Suprapubic skin (tissue), 3 donors: ENCODE measurements at regions not wholly inside any gene's neighbourhood (a gene's known extent, or its start where the extent isn't known, plus 50 kb on each side); places are given as distances from the start of the nearest gene placed in this dataset.

Source experiments
- POLR2A ChIP-seq, 2 donors: fragments of 450-650 bp; IDR thresholded peaks; one replicate each; pipeline ENCODE4 v1.6.1; 2017; ENCODE audit warnings: antibody characterized with exemption in 2 of 2, mild to moderate bottlenecking in 2 of 2, moderate library complexity in 2 of 2
- TF ChIP-seq, protein P1 (sequence below), 2 donors: fragments of 200-600 bp in 1 of 2; fragments of 450-650 bp in 1 of 2; sonication (generic) in 1 of 2; IDR thresholded peaks; one replicate each; pipeline ENCODE4 v1.5.1; 2016 to 2019; ENCODE audit warnings: antibody characterized with exemption in 2 of 2, mild to moderate bottlenecking in 1 of 2, moderate library complexity in 1 of 2

DNA sequence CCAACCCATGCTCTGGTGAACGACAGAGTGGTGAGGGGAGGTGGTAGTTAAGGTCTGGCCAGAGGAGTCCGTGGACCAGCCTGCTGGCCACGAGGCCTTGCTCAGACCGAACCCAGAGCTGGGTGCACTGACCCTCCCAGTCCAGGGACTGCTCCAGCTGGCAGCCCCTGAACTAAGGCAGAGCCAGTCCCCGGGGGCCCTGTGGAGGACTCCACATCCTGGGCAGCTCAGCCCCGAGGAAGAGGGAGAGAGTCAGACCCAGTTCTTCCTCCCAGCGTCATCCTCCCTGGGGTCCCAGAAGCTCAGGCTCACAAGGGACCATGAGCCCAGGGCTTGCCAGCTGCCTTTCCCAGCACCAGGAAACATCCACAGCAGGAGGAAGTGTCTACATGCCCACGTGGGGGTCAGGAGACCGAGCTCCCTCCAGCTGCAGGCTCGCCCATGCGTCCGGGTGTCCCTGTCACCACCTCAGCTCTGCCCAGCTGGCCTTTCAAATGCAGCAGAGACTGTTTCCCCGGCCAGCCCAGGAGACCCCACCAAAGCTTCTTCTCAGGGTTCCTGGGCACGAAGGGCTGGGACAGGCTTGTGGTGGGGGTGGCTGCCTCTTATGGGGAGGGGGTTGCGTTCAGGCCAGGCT is 194.4 kb downstream of the KIF26A start:
- TF ChIP-seq, protein P1, sequence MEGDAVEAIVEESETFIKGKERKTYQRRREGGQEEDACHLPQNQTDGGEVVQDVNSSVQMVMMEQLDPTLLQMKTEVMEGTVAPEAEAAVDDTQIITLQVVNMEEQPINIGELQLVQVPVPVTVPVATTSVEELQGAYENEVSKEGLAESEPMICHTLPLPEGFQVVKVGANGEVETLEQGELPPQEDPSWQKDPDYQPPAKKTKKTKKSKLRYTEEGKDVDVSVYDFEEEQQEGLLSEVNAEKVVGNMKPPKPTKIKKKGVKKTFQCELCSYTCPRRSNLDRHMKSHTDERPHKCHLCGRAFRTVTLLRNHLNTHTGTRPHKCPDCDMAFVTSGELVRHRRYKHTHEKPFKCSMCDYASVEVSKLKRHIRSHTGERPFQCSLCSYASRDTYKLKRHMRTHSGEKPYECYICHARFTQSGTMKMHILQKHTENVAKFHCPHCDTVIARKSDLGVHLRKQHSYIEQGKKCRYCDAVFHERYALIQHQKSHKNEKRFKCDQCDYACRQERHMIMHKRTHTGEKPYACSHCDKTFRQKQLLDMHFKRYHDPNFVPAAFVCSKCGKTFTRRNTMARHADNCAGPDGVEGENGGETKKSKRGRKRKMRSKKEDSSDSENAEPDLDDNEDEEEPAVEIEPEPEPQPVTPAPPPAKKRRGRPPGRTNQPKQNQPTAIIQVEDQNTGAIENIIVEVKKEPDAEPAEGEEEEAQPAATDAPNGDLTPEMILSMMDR (IDR thresholded peaks at IDR 0.05): no peak
- no peak for TF ChIP-seq POLR2A (IDR thresholded peaks at IDR 0.05)
